HG02798 (cell line): ENCODE measurements at regions not wholly inside any gene's neighbourhood (a gene's known extent, or its start where the extent isn't known, plus 50 kb on each side); places are given as distances from the start of the nearest gene placed in this dataset.

ENCODE experiments used
- ATAC-seq: cut with Tn5 transposase; IDR thresholded peaks from one replicate; pipeline ENCODE4 v1.9.1; 2021; ENCODE audit warnings: mild to moderate bottlenecking; ENCODE audit not compliant: unreplicated experiment, poor library complexity

DNA sequence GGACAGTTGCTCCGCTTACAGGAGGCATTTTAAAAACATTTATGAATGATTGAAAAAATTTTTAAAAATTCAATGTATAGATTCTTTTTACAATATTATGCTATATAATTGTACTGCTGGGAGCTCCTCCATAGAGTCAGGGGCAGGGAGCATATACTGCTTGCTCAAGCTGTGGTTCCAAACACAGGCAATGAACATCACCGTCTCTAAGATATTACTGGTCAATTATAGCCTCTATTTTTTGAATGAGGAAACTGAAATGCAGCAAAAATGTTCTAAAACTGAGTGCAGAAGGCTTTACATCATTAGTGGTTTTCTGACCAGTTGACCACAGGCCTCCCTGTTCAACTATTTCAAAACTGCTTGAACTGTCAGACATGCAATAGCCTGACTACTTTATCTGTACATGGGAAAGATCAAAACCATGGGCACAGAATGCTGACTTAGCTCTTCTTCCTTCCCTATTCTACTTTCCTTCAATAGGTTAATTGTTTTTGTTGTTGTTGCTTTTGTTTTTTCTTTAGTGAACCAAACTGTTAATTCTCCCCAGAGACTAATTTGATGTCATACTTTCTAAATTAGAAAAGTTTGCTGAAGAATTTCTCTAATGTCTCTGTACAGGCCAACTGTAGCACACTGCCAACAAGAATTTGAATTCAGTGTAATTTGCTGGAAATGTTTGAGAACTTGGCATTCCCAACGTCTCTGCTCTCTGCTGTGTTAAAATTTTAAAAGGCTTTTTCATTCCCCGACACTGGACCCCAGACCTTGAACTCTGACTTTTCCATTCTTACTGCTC lies 107.6 kb upstream of the MPDZ start:
- ATAC-seq: no peak

DNA sequence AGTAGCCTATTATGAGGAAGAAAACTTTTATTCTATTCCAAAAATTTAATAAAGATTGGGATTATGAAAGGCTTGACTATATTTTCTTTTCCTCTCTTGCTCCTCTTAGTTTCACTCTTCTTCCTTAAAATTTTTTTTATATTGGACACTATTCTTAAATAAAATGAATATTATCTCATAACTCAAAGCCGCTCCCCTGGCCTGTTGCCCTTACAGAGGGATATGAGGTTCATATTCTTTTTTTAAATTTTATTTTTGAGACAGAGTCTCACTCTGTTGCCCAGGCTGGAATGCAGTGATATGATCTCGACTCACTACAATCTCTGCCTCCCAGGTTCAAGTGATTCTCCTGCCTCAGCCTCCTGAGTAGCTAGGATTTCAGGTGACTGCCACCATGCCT lies 106.8 kb upstream of the MPDZ start:
- ATAC-seq: no peak

- ATAC-seq: no peak
Measured at GRCh38 chr9:13383855-13384254, 104.4 kb upstream of the MPDZ start.

DNA sequence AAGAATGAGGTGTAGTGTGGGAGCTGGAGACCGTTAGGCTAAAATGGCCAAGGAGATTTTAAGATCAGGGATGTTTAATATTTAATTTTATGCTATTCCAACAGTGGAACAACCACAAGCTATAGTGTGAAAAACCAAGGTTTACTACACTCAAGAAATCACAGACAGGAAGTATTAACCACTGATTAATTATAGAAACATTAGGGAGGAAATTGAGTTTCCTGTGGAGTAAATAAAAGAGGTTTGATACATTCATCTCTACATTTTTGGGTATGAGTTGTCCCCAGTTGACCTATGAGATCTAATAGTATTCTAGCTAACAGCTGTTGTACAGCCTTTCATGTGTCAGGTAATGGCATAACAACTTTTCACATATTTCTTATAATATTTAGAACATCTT lies 103.7 kb upstream of the MPDZ start:
- no peak for ATAC-seq

DNA sequence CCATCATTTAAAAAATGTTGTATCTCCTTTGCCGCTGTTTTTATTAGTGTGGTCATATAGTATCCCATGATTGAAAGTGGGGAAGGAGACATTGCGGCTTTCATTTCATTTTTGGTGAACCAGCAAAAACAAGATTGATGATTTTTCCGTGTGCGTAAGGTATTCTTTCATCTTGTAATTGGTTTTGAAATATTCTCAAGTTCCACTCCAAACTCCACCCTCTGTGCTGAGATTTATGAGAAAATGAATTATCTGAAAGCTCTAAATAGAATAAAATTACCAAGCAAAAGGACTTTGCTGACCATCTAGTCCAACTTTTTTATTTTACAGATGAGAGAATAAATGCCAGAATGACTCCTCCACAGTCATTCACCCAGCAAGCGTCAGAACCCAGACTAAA lies 103.1 kb upstream of the MPDZ start:
- no peak for ATAC-seq

- ATAC-seq: no peak
Measured at GRCh38 chr9:13380903-13381302, 101.4 kb upstream of the MPDZ start.

DNA sequence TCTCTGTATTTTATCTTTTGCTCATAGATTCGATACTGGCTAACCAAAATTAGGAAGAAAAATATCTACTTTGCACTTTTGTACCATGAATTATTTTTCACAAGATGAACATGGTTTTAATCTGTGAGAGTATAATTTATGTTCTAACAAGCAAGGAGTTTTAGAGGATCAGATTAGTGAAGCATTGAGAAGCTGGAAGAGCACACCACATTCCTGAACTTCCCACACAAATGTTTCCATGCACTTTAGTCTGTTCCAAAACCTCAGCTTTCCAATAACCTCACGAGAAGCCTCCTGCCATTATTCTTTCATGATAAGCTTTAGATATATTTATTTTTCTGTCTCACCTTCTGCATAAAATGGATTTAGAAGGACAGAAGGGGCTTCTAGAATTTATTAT lies 98.7 kb upstream of the MPDZ start:
- no peak for ATAC-seq

- no peak for ATAC-seq
Measured at GRCh38 chr9:13377171-13377925, 97.9 kb upstream of the MPDZ start.

DNA sequence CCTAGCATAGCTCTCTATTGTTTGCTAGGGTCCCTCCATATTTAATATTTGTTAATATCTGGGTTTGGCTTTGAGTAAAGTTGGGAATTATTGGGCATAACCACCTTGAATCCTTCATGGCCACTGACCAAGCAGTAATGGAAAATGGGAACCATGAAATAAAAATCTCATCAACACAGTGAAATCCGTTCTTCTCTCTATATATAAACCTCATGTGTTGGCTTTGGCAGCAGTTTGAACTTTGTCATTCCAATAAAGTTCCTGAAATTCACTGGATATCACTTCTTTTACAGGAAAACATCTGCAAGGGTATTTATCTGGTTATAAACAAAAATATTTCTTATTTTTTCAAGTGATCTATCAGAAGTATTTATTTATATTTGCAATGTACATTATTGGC lies 93.0 kb upstream of the MPDZ start:
- no peak for ATAC-seq

DNA sequence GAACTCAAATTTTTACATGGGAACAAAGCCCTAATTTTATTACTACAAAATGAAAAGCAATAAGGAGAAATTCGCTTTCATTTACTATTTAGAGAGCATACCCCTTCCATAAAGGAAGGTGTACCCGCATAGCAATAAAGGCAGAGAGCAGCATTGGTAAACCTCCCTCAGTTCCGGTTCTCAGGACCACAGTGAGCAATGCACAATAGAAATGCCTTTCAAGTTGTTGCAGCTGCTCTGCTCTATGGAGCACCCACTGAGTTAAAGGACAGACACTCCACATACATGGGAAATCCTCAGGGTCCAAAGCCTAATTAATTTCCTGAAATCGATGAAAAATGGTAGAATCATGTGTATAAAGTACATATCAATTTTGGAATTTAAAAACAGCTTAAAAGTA lies 89.9 kb upstream of the MPDZ start:
- no peak for ATAC-seq

- no peak for ATAC-seq
Measured at GRCh38 chr9:13367784-13368183, 88.3 kb upstream of the MPDZ start.

GRCh38 chr9:13364271-13365000 lies 84.9 kb upstream of the MPDZ start:
- no peak for ATAC-seq

DNA sequence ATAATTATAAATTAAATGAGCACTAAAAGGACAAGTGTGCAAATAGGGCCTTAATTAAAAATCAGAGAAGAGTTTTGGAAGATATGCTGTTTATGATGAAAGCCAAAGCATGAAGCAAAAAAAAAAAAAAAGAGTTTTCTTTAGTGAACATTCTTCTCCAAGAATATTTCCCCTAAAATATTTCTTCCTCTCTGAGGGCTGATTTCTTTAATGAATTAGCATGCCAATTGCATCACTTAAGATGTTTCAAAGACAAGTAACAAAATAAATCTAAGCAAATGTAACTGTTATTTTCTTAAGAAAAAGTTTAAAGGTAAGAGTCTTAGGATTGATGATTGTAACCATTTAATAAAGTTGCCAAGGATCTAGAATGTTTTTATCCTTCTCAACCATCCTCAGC lies 81.6 kb upstream of the MPDZ start:
- ATAC-seq: no peak

DNA sequence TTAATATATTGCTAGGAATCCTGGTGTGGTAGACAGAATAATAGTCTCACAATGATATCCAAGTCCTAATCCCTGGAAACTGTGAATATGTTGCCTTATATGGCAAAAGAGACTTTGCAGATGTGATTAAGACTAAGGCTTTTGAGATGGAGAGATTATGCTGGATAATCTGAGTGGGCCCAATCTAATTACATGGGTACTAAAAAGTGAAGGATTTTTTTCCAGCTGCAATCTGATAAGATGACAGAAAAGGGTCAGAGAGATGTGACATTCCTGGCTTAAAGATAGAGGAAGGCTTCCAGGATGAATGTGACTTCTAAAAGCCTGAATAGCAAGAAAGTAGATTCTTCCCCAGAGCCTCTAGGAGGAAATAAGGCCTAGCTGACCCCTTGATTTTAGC lies 80.7 kb upstream of the MPDZ start:
- no peak for ATAC-seq

DNA sequence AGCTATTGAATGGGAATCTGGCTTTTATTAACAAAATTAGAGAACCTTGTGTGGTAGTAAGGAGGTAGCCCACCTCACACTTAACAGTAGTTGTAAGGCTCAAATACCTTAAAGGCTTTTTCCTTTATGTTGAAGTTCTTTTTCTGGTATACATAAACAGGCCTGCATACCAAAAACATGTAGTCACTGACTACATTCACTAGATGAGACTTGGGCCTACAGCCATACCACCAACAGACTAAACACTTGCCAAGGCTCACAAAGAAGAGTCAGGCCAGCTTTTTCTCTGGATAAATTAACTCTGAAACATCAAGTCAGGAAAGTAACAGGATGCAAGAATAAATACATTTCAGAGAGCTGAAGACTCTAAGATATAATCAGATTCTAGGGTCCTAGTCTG lies 78.6 kb upstream of the MPDZ start:
- no peak for ATAC-seq

GRCh38 chr9:13354733-13355132 lies 75.2 kb upstream of the MPDZ start:
- no peak for ATAC-seq

- ATAC-seq: peak; percentile 57
Measured at GRCh38 chr9:13352451-13352979, 73.0 kb upstream of the MPDZ start.

GRCh38 chr9:13351778-13352386 lies 72.4 kb upstream of the MPDZ start:
- no peak for ATAC-seq

- ATAC-seq: no peak
Measured at GRCh38 chr9:13332571-13332970, 53.1 kb upstream of the MPDZ start.

GRCh38 chr9:13331320-13331719 lies 51.8 kb upstream of the MPDZ start:
- ATAC-seq: no peak
